PC-3 (cell line): ENCODE measurements at regions not wholly inside any gene's neighbourhood (a gene's known extent, or its start where the extent isn't known, plus 50 kb on each side); places are given as distances from the start of the nearest gene placed in this dataset.

ENCODE experiments used
- EZH2 ChIP-seq: fragments of 300-600 bp; sonication (generic); IDR thresholded peaks from one replicate; pipeline ENCODE4 v1.6.1; 2017; ENCODE audit warnings: antibody characterized with exemption, mild to moderate bottlenecking, low read length; ENCODE audit not compliant: unreplicated experiment
- EZH2phosphoT487 ChIP-seq: fragments of 300-600 bp; sonication (generic); IDR thresholded peaks from 2 replicates; pipeline ENCODE4 v1.6.1; 2018; ENCODE audit warnings: mild to moderate bottlenecking, antibody characterized with exemption, low read length, borderline replicate concordance
- TF ChIP-seq, protein P1 (sequence below): fragments of 300-600 bp; sonication (generic); conservative IDR thresholded peaks from 2 replicates; pipeline ENCODE4 v1.5.1; 2017; ENCODE audit warnings: antibody characterized with exemption, low read depth, mild to moderate bottlenecking, low read length

GRCh38 chr11:23885801-23886200 lies 611.1 kb upstream of the LUZP2 start:
- TF ChIP-seq, protein P1, sequence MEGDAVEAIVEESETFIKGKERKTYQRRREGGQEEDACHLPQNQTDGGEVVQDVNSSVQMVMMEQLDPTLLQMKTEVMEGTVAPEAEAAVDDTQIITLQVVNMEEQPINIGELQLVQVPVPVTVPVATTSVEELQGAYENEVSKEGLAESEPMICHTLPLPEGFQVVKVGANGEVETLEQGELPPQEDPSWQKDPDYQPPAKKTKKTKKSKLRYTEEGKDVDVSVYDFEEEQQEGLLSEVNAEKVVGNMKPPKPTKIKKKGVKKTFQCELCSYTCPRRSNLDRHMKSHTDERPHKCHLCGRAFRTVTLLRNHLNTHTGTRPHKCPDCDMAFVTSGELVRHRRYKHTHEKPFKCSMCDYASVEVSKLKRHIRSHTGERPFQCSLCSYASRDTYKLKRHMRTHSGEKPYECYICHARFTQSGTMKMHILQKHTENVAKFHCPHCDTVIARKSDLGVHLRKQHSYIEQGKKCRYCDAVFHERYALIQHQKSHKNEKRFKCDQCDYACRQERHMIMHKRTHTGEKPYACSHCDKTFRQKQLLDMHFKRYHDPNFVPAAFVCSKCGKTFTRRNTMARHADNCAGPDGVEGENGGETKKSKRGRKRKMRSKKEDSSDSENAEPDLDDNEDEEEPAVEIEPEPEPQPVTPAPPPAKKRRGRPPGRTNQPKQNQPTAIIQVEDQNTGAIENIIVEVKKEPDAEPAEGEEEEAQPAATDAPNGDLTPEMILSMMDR = no peak
- TF ChIP-seq EZH2 (no peak), EZH2phosphoT487 (no peak)
